CD14-positive monocyte (primary cell): ENCODE measurements at regions not wholly inside any gene's neighbourhood (a gene's known extent, or its start where the extent isn't known, plus 50 kb on each side); places are given as distances from the start of the nearest gene placed in this dataset.

Experiments
- DNase-seq, 3 donors: peaks; one replicate each; pipeline ENCODE4 v3.0.0-alpha.2; 2011 to 2022
- H2AFZ ChIP-seq: 2 replicates; pipeline ENCODE4 v1.6.0; 2012; ENCODE audit warnings: mild to moderate bottlenecking, low read depth, low read length, inconsistent platforms; ENCODE audit not compliant: insufficient read depth, poor library complexity, severe bottlenecking
- H3K27ac ChIP-seq, 2 donors: 1 replicate in 1 of 2; 2 replicates in 1 of 2; pipeline ENCODE4 v1.5.1; 2012 to 2013; ENCODE audit warnings: low read length in 2 of 2, control low read depth in 1 of 2, inconsistent platforms in 1 of 2, low read depth in 1 of 2, mild to moderate bottlenecking in 1 of 2
- H3K27me3 ChIP-seq, 2 donors: one replicate each; pipeline versions ENCODE4 v1.6.0 to v1.6.1; 2011 to 2013; ENCODE audit warnings: low read length in 2 of 2; ENCODE audit not compliant: control insufficient read depth in 2 of 2, insufficient read depth in 2 of 2
- H3K36me3 ChIP-seq, 2 donors: replicated peaks in 1 of 2; 1 replicate in 1 of 2; 2 replicates in 1 of 2; pipeline versions ENCODE4 v1.5.1 to v1.6.1; 2012 to 2013; ENCODE audit warnings: low read length in 2 of 2, control low read depth in 1 of 2, inconsistent platforms in 1 of 2, mild to moderate bottlenecking in 1 of 2; ENCODE audit not compliant: insufficient read depth in 2 of 2, control insufficient read depth in 1 of 2
- H3K4me1 ChIP-seq, 2 donors: 1 replicate in 1 of 2; 2 replicates in 1 of 2; pipeline versions ENCODE4 v1.5.1 to v1.6.1; 2012 to 2013; ENCODE audit warnings: low read length in 2 of 2, control low read depth in 1 of 2, inconsistent platforms in 1 of 2, mild to moderate bottlenecking in 1 of 2, moderate library complexity in 1 of 2; ENCODE audit not compliant: insufficient read depth in 2 of 2, control insufficient read depth in 1 of 2
- H3K4me2 ChIP-seq: replicated peaks from 2 replicates; pipeline ENCODE3; 2012; ENCODE audit warnings: low read length, moderate library complexity, mild to moderate bottlenecking; ENCODE audit not compliant: poor library complexity, severe bottlenecking; ENCODE audit errors: extremely low read depth
- H3K4me3 ChIP-seq, 3 experiments: fragments of 200-600 bp in 1 of 3; sonication (generic) in 1 of 3; replicated peaks in 1 of 3; 1 replicate in 2 of 3; 2 replicates in 1 of 3; pipeline ENCODE4 v1.5.1; 2011 to 2013; ENCODE audit warnings: low read length in 3 of 3, mild to moderate bottlenecking in 3 of 3, control low read depth in 2 of 3, low read depth in 2 of 3, inconsistent platforms in 1 of 3, moderate library complexity in 1 of 3
- H3K79me2 ChIP-seq: 2 replicates; pipeline ENCODE4 v1.6.0; 2012; ENCODE audit warnings: mild to moderate bottlenecking, control low read depth, inconsistent platforms, low read length, moderate library complexity; ENCODE audit not compliant: insufficient read depth
- H3K9ac ChIP-seq: 2 replicates; pipeline ENCODE4 v1.6.0; 2017; ENCODE audit warnings: low read length, mild to moderate bottlenecking; ENCODE audit not compliant: insufficient read depth, poor library complexity, severe bottlenecking
- H3K9me3 ChIP-seq, 2 donors: replicated peaks in 1 of 2; 1 replicate in 1 of 2; 2 replicates in 1 of 2; pipeline versions ENCODE4 v1.5.1 to v1.6.1; 2012 to 2013; ENCODE audit warnings: low read length in 2 of 2, control low read depth in 1 of 2; ENCODE audit not compliant: control insufficient read depth in 1 of 2, insufficient read depth in 1 of 2
- H4K20me1 ChIP-seq: 2 replicates; pipeline ENCODE4 v1.6.0; 2012; ENCODE audit warnings: mild to moderate bottlenecking, low read length, control low read depth, moderate library complexity; ENCODE audit not compliant: insufficient read depth
- H3K27ac Mint-ChIP-seq, 7 donors: one replicate each; pipeline ENCODE4 v1.8.0; 2020; ENCODE audit warnings: mild to moderate bottlenecking in 7 of 7, mixed read lengths in 7 of 7, moderate library complexity in 6 of 7, inconsistent platforms in 2 of 7
- H3K27me3 Mint-ChIP-seq, 3 donors: one replicate each; pipeline ENCODE4 v1.8.0; 2021 to 2022; ENCODE audit warnings: low read depth in 3 of 3, mild to moderate bottlenecking in 3 of 3, mixed read lengths in 3 of 3, moderate library complexity in 3 of 3, inconsistent platforms in 1 of 3
- H3K36me3 Mint-ChIP-seq, 2 donors: one replicate each; pipeline ENCODE4 v1.8.0; 2020; ENCODE audit warnings: mixed read lengths in 2 of 2, inconsistent platforms in 1 of 2, mild to moderate bottlenecking in 1 of 2
- H3K4me1 Mint-ChIP-seq: one replicate; pipeline ENCODE4 v1.8.0; 2020; ENCODE audit warnings: mild to moderate bottlenecking, mixed read lengths
- H3K4me3 Mint-ChIP-seq, 2 donors: one replicate each; pipeline ENCODE4 v1.8.0; 2020; ENCODE audit warnings: mild to moderate bottlenecking in 2 of 2, mixed read lengths in 2 of 2, moderate library complexity in 1 of 2
- H3K9me3 Mint-ChIP-seq, 7 donors: one replicate each; pipeline ENCODE4 v1.8.0; 2020 to 2022; ENCODE audit warnings: mixed read lengths in 7 of 7, mild to moderate bottlenecking in 6 of 7, moderate library complexity in 6 of 7, inconsistent platforms in 2 of 7
- WGBS: methylation state at CpG from one replicate; pipeline ENCODE4 v1.1.5; 2013; ENCODE audit warnings: missing lambda C conversion rate; ENCODE audit not compliant: insufficient coverage; 5-methylcytosine and 5-hydroxymethylcytosine counted together
- intact Hi-C, 2 donors: fragments of 100-400 bp; cut with micrococcal nuclease; formaldehyde crosslinking; loops; one replicate each; pipeline versions ENCODE4 v1.15.0 to v1.15.1; 2023
- TF ChIP-seq, protein P1 (sequence below): fragments of 200-600 bp; IDR thresholded peaks from one replicate; pipeline ENCODE4 v1.8.0; 2022; ENCODE audit warnings: antibody characterized with exemption, mild to moderate bottlenecking

GRCh38 chr6:145275787-145276186 is 459.5 kb downstream of the EPM2A start:
- peaks cover 0 to 5% (median 1%) of the 10 kb centered on the region in 7 donors for H3K9me3 Mint-ChIP-seq
- no CpG with 5 or more reads among the region's 1 CpG for WGBS
- Histone ChIP-seq H3K36me3 (no peaks in the 10 kb centered on the region), H3K4me3 (no peak overlapping the region), H3K4me2 (no peak overlapping the region), H3K4me1 (no peaks in the 10 kb centered on the region), H3K79me2 (no peaks in the 10 kb centered on the region), H4K20me1 (no peaks in the 10 kb centered on the region), H3K27ac (no peak overlapping the region), H3K27me3 (no peaks in the 10 kb centered on the region), H2AFZ (no peak overlapping the region), H3K9ac (no peak overlapping the region), H3K9me3 (no peaks in the 10 kb centered on the region)
- H3K27ac Mint-ChIP-seq = no peak overlapping the region
- no peak overlapping the region for H3K4me3 Mint-ChIP-seq
- TF ChIP-seq, protein P1, sequence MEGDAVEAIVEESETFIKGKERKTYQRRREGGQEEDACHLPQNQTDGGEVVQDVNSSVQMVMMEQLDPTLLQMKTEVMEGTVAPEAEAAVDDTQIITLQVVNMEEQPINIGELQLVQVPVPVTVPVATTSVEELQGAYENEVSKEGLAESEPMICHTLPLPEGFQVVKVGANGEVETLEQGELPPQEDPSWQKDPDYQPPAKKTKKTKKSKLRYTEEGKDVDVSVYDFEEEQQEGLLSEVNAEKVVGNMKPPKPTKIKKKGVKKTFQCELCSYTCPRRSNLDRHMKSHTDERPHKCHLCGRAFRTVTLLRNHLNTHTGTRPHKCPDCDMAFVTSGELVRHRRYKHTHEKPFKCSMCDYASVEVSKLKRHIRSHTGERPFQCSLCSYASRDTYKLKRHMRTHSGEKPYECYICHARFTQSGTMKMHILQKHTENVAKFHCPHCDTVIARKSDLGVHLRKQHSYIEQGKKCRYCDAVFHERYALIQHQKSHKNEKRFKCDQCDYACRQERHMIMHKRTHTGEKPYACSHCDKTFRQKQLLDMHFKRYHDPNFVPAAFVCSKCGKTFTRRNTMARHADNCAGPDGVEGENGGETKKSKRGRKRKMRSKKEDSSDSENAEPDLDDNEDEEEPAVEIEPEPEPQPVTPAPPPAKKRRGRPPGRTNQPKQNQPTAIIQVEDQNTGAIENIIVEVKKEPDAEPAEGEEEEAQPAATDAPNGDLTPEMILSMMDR = no peak
- H3K4me1 Mint-ChIP-seq = no peaks in the 10 kb centered on the region
- intact Hi-C loops = no loop called here
- no peaks in the 10 kb centered on the region for H3K36me3 Mint-ChIP-seq
- H3K27me3 Mint-ChIP-seq = no peaks in the 10 kb centered on the region
- no peak for DNase-seq

DNA sequence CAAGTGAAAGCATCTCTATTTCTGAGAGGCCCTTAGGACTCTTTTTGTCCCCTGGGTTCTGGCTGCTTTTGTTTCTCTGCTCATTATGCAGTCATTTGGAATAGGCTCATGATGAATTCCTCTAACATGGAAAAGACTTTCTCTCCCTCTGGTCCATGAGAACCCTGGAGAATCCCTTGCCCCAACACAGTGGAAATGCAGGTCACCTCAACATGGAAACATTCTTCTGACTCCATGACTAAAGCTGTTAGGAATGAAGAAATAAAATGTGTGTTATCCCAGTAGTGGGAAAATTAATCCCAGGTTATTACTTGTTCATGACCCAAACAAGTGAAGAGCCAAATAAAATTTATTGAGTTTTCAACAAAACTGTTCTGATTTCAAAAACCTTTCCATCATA is 458.6 kb downstream of the EPM2A start:
- Mint-ChIP-seq H3K27me3 (no peaks in the 10 kb centered on the region), H3K9me3 (peaks cover 0 to 10% (median 5%) of the 10 kb centered on the region in 7 donors), H3K4me3 (no peak overlapping the region), H3K4me1 (no peaks in the 10 kb centered on the region), H3K27ac (no peak overlapping the region), H3K36me3 (no peaks in the 10 kb centered on the region)
- H2AFZ ChIP-seq = no peak overlapping the region
- no peaks in the 10 kb centered on the region for H3K36me3 ChIP-seq
- no peak overlapping the region for H3K9ac ChIP-seq
- no peaks in the 10 kb centered on the region for H3K79me2 ChIP-seq
- H3K9me3 ChIP-seq = peaks cover 0 to 2% of the 10 kb centered on the region in 2 donors
- no peak overlapping the region for H3K4me2 ChIP-seq
- DNase-seq = no peak
- intact Hi-C loops = no loop called here
- TF ChIP-seq, protein P1 = no peak
- no peaks in the 10 kb centered on the region for H3K4me1 ChIP-seq
- no peaks in the 10 kb centered on the region for H3K27me3 ChIP-seq
- no peak overlapping the region for H3K27ac ChIP-seq
- H3K4me3 ChIP-seq = no peak overlapping the region
- H4K20me1 ChIP-seq = no peaks in the 10 kb centered on the region
